AG10803 (cell line): ENCODE measurements at regions not wholly inside any gene's neighbourhood (a gene's known extent, or its start where the extent isn't known, plus 50 kb on each side); places are given as distances from the start of the nearest gene placed in this dataset.

Experiments
- DNase-seq: peaks from one replicate; pipeline ENCODE4 v3.0.0; 2010; ENCODE audit warnings: low read depth
- H3K4me3 ChIP-seq: 2 replicates; pipeline ENCODE4 v1.5.1; 2011; ENCODE audit warnings: mild to moderate bottlenecking, low read length, control low read depth
- TF ChIP-seq, protein P1 (sequence below): conservative IDR thresholded peaks from 2 replicates; pipeline ENCODE4 v1.5.1; 2011; ENCODE audit warnings: mild to moderate bottlenecking, low read length, control low read depth, inconsistent platforms

DNA sequence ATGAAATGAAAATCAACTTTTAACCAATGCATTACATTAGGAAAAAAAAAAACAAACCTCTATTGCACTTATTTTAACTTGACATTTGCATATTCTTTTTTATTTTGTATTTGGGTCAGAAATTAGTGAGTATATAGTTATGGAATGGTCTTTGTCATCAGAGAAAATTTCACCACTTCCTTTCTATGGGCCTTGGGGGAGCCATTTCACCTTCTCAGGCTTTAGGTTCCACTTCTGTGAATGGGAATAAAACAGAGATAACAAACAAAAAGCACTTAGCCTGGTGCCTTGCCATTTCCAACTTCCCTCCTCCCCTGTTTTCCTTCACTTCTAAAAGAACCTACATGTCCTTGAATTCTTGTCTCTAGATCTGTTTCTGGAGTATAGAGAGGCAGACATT lies 168.0 kb upstream of the STT3B start:
- TF ChIP-seq, protein P1, sequence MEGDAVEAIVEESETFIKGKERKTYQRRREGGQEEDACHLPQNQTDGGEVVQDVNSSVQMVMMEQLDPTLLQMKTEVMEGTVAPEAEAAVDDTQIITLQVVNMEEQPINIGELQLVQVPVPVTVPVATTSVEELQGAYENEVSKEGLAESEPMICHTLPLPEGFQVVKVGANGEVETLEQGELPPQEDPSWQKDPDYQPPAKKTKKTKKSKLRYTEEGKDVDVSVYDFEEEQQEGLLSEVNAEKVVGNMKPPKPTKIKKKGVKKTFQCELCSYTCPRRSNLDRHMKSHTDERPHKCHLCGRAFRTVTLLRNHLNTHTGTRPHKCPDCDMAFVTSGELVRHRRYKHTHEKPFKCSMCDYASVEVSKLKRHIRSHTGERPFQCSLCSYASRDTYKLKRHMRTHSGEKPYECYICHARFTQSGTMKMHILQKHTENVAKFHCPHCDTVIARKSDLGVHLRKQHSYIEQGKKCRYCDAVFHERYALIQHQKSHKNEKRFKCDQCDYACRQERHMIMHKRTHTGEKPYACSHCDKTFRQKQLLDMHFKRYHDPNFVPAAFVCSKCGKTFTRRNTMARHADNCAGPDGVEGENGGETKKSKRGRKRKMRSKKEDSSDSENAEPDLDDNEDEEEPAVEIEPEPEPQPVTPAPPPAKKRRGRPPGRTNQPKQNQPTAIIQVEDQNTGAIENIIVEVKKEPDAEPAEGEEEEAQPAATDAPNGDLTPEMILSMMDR, result peak; percentile 39
- H3K4me3 ChIP-seq, result no peak overlapping the region
- peak; percentile 62 for DNase-seq

DNA sequence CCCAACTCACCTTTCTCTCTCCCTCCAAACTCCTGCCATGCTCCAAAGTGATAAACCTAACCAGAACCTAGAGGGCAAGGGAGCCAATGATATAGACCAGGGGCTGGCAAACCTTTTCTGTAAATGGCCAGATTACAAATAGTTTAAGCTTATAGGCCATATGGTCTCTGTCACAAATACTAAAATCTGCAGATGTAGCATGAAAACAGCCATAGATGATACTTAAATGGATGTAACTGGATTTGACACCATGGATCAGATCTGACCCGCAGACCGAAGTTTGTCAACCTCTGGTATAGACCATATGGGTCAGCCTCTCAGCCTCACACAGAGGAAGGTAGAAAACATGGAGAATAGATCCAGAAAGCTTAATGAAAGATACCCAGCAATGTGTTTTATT lies 165.2 kb upstream of the STT3B start:
- TF ChIP-seq, protein P1, result no peak
- H3K4me3 ChIP-seq, result no peak overlapping the region
- DNase-seq, result no peak

- DNase-seq, result peak; percentile 68
- H3K4me3 ChIP-seq, result no peak overlapping the region
- TF ChIP-seq, protein P1, result no peak
Observed at GRCh38 chr3:31369637-31370379, 162.9 kb upstream of the STT3B start.

DNA sequence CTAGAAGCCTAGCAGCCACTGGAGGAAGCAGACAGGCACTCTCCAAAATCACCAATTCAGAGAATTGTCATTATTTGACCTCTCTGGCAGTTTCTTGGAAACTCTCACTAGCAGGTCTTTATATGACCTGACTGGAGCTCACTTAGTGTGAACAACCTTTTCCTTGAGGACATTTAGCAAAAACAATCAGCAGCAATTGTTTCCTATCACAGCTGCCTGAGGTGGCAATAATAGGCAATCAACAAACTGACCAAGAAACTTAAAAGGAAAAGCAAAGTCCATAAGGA lies 162.4 kb upstream of the STT3B start:
- DNase-seq, result no peak

GRCh38 chr3:31370681-31371080 lies 162.0 kb upstream of the STT3B start:
- TF ChIP-seq, protein P1, result no peak
- no peak for DNase-seq
- no peak overlapping the region for H3K4me3 ChIP-seq

More for the DNA sequence above, 162.4 kb upstream of the STT3B start:
- TF ChIP-seq, protein P1, result no peak
- no peak overlapping the region for H3K4me3 ChIP-seq

DNA sequence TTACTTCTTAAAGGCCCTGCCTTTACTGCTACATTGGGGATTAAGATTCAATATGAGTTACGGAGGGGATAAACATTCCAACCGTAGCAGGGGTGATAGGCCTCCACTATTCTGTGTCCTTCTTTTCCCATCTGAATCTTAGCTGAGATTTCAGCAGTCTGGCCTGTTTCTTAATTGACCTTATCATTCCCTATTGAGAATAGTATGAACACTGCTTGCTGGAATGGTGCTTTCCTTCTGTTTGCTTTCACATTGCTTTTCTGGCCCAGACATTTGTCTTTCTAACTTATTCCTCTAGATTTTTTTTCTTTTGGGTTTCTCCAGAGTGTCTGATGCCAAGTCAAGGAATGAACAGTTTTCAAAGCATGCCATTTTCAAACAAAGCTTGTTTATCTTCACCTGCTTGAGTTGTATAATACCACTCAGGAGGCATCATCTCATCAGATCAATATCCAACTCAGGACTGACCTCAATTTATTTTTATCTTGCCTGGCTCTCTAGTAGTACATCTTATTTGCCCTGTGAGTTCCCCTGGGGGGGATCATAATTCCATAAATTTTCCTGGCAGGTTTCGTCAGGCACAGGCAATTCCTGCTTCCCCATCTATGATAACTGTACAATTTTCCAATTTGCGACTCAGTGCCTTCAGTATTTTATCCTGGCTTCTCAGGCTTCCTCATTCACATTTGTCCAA lies 161.1 kb upstream of the STT3B start:
- H3K4me3 ChIP-seq, result no peak overlapping the region
- DNase-seq, result no peak
- TF ChIP-seq, protein P1, result no peak

DNA sequence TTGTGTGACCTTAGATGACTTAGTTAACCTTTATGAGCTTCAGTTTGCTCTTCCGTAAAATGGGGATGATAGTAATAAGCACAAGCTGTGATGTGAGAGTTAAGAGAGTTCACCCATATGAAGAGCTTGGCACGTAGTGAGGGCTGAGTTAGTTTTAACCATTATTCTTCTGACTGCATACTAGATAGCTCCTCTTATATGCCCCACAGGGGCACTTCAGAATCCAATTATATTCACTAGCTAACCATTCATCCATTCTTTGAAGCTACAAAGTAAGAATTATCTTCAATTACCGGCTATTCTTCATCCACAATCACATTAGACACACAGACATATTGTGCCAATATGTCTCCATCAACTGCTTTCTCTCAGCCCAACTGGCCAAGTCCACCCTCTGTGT lies 159.0 kb upstream of the STT3B start:
- no peak overlapping the region for H3K4me3 ChIP-seq
- no peak for DNase-seq
- TF ChIP-seq, protein P1, result no peak
